Stimulated activated CD4-positive, alpha-beta T cell treated with anti-CD3 and anti-CD28 coated beads, Interleukin-1b, Interleukin-23, amount 100 ng/mL, for 1 hour (primary cell): ENCODE measurements at regions not wholly inside any gene's neighbourhood (a gene's known extent, or its start where the extent isn't known, plus 50 kb on each side); places are given as distances from the start of the nearest gene placed in this dataset.
"Not testable (repeated sequence)": the region's sequence is repeated elsewhere in the genome, so short reads cannot be mapped to it uniquely, and the experiment has no call there.

Experiments used
- DNase-seq, 2 donors: peaks; one replicate each; pipeline ENCODE4 v3.0.0-alpha.2; 2020; ENCODE audit warnings: low read depth in 2 of 2

GRCh38 chr4:177947607-177948006 lies 505.4 kb upstream of the AGA start:
- no peak for DNase-seq

GRCh38 chr4:177948853-177949252 lies 506.6 kb upstream of the AGA start:
- DNase-seq = no peak

- no peak for DNase-seq
Observed at GRCh38 chr4:177951026-177951425, 508.8 kb upstream of the AGA start.

DNA sequence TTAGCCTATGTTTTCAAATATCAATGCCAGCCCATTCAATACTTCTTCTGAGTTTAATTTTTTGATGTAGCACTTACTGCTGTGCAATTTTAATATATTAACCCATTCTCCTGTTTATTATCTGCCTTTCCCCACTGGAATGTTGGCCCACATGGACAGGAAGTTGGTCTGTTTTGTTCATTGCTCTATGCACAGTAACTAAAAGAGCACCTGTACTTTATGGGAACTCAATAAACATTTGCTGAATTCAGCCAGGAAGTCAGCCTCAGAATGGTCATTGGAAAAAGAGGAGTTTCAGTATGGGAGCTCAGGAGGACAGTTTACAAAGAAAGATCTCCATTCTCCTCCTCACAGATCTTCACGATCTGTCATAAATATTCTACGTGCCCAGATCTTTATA lies 510.5 kb upstream of the AGA start:
- DNase-seq = no peak

GRCh38 chr4:177957596-177958360 lies 515.5 kb upstream of the AGA start:
- no peak for DNase-seq

GRCh38 chr4:177960566-177960965 lies 518.3 kb upstream of the AGA start:
- DNase-seq = no peak

GRCh38 chr4:177961761-177962380 lies 519.6 kb upstream of the AGA start:
- no peak for DNase-seq

DNA sequence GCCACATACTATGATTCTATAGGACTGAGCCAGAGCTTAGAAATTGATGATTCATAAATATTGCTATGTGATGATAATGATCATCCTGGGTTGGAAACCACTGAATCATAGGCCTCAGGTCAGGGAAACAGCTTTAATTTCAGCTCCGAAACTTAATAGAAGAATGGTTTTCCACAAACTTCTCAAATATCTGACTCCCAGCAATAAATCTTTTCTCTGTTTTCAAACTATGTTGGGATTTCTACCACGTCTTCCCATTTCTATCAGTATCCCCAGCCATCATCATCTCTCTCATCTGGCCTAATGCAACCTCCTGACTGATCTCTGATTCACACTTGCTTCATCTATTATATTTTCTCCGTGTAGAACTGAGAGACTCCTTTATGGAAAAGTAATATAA lies 521.8 kb upstream of the AGA start:
- no peak for DNase-seq

- no peak for DNase-seq
Observed at GRCh38 chr4:177964693-177965168, 522.5 kb upstream of the AGA start.

DNA sequence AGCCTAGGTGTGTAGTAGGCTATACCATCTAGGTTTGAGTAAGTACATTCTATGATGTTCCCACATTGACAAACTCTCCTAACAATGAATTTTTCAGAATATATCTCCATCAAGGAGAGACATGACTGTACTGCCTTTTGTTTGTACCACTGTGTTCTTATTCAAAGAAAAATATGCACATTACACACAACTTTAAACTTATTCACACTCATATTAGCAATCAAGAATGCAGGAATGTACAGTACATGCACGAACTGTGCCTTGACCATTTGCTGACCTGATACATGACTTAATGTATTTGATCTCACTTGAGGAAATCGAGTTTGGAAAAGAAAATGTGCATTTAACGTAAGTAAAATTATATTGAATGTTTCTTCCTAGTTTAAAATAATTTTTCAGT lies 525.1 kb upstream of the AGA start:
- DNase-seq = no peak

DNA sequence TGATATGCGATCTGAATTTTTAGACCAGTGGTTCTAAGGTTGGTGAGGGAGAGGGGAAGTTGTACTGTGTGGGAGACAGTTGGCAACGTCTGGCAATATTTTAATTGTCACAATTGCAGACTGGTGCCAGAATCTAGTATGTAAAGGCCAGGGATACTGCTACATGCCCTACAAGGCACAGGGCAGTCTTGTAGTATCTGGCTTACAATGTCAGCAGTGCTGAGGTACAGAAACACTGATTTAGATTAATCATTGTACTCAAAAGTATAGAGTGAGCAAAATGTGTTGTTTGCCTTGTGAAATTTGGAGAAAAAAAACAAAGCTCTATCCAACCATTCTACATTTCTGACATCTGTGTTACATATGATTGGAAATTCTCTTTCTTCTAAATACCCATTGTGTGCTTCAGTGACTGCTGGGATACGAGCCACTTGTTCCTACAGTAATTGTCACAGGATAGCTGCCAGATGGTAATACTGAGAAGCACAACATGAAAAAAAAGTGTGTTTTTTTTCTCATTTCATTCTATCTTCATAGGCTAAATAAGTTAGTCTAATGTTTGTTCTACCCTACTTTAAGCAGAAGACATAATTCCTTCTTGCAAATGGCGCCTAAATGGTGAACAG lies 526.7 kb upstream of the AGA start:
- no peak for DNase-seq

DNA sequence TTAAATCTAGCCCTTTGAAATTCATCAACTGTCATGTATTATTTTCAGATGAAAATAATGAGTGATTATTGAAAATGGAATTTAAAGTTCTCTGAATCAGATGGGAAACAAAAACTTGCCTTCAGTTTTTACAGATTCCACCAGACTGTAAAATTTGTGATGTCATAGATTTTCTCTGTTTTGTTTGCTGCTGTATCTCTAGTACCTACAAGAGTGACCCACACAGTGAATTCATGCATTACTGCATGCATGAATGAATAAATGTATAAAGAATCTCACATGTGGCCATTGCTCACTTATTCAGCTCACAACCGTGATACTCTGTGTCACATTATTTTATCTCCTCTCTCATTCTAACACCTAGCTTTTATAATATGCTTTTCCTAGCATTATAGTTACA lies 532.2 kb upstream of the AGA start:
- DNase-seq = no peak

GRCh38 chr4:177975315-177975987 lies 533.2 kb upstream of the AGA start:
- DNase-seq = no peak

GRCh38 chr4:177986236-177986635 lies 544.0 kb upstream of the AGA start:
- DNase-seq = no peak

GRCh38 chr4:177987896-177988295 lies 545.7 kb upstream of the AGA start:
- no peak for DNase-seq

GRCh38 chr4:177989503-177990201 lies 547.4 kb upstream of the AGA start:
- DNase-seq = no peak

- no peak for DNase-seq
Observed at GRCh38 chr4:178003098-178003657, 560.9 kb upstream of the AGA start.

DNA sequence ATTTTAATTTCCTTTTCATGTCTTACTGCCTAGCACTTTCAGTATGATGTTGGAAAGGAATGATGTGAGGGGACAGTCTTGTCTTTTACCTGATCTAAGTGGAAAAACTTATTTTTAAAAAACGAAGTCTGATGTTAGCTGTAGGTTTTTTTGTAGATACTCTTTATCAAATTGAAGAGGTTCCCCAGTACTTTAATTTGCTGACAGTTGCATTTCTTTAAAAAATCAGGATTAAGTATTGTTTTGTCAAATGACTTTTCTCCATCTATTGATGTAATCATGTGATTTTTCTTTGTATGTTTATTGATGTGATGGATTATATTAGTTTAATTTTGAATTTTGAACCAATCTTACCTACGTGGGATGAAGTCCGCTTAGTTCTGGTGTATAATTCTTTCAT lies 568.4 kb upstream of the AGA start:
- DNase-seq = no peak

DNA sequence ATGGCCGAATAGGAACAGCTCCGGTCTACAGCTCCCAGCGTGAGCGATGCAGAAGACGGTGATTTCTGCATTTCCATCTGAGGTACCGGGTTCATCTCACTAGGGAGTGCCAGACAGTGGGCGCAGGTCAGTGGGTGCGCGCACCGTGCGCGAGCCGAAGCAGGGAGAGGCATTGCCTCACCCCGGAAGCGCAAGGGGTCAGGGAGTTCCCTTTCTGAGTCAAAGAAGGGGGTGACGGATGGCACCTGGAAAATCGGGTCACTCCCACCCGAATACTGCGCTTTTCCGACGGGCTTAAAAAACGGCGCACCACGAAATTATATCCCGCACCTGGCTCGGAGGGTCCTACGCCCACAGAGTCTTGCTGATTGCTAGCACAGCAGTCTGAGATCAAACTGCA lies 572.8 kb upstream of the AGA start:
- not testable (repeated sequence) for DNase-seq

GRCh38 chr4:178026999-178027398 lies 584.8 kb upstream of the AGA start:
- DNase-seq = no peak

DNA sequence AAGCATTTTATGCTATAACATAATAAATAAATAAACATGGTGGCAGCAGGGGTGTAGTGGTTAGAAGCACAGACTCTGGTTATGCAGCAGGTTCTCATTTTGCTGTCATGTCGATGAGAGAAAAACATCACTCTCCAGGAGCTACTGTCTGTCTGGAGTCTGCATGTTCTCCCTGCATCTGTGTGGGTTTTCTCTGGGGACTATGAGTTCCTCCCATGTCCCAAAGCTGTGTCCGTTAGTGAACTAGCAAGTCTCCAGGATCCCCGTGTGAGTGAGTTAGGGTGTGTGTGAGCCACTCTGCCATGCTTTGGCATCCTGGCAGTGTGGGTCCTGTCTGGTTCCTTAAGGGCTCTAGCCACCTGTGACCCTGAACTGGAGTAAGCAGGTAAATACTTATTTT lies 585.6 kb upstream of the AGA start:
- no peak for DNase-seq

DNA sequence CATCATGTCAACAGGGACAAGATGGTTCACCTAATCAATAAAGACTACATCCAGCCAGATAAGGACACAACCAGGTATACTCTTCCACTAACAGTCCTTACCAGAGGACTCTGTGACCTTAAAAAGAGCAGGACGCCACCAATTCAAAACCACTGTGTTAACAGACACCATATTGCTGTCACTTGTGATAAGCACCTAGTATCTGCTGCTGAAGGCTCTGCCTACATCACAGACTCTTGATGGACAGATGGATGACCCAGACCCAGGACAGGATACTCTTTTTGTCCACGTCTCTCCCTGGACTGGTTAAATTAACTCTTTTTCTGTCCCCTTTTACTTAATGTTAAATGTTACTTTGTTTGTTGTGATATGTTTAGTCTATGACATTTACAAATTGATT lies 586.2 kb upstream of the AGA start:
- DNase-seq = no peak
